Aorta (tissue), 5 donors: ENCODE measurements at regions not wholly inside any gene's neighbourhood (a gene's known extent, or its start where the extent isn't known, plus 50 kb on each side); places are given as distances from the start of the nearest gene placed in this dataset.
A peak's percentile ranks its signal among the peaks of the same experiment; 100 is the strongest.

ENCODE experiments used
- ATAC-seq: fragments of 200-7000 bp; cut with Tn5 transposase; one replicate; pipeline ENCODE4 v1.9.1; 2022; ENCODE audit warnings: moderate library complexity; ENCODE audit not compliant: low FRiP score
- DNase-seq, 2 donors: peaks; one replicate each; pipeline ENCODE4 v3.0.0-alpha.2; 2020
- H3K27ac ChIP-seq, 2 donors: one replicate each; pipeline ENCODE4 v1.5.1; 2013; ENCODE audit warnings: low read length in 2 of 2, mild to moderate bottlenecking in 2 of 2, moderate library complexity in 2 of 2, control low read depth in 1 of 2, inconsistent platforms in 1 of 2, low read depth in 1 of 2
- H3K27me3 ChIP-seq, 2 donors: one replicate each; pipeline ENCODE4 v1.6.1; 2013; ENCODE audit warnings: control low read depth in 1 of 2, low read length in 1 of 2, mild to moderate bottlenecking in 1 of 2, moderate library complexity in 1 of 2; ENCODE audit not compliant: insufficient read depth in 2 of 2, control insufficient read depth in 1 of 2
- H3K36me3 ChIP-seq, 2 donors: one replicate each; pipeline ENCODE4 v1.6.1; 2013; ENCODE audit warnings: control low read depth in 1 of 2, low read length in 1 of 2, mild to moderate bottlenecking in 1 of 2; ENCODE audit not compliant: insufficient read depth in 2 of 2, control insufficient read depth in 1 of 2
- H3K4me1 ChIP-seq, 2 donors: one replicate each; pipeline ENCODE4 v1.6.1; 2013; ENCODE audit warnings: low read length in 2 of 2, control low read depth in 1 of 2, mild to moderate bottlenecking in 1 of 2, moderate library complexity in 1 of 2; ENCODE audit not compliant: insufficient read depth in 2 of 2, control insufficient read depth in 1 of 2
- H3K4me3 ChIP-seq, 2 donors: one replicate each; pipeline ENCODE4 v1.5.1; 2013; ENCODE audit warnings: low read length in 2 of 2, control low read depth in 1 of 2, mild to moderate bottlenecking in 1 of 2
- H3K9me3 ChIP-seq: one replicate; pipeline ENCODE4 v1.6.1; 2013; ENCODE audit warnings: mild to moderate bottlenecking, low read length; ENCODE audit not compliant: control insufficient read depth
- WGBS, 2 donors: extraction: QIAGEN DNeasy Blood & Tissue Kit; methylation state at CpG; one replicate each; pipeline ENCODE4 v1.1.7; 2013; 5-methylcytosine and 5-hydroxymethylcytosine counted together
- intact Hi-C, 2 donors: fragments of 100-400 bp; cut with DNase I; formaldehyde crosslinking; loops; one replicate each; pipeline versions ENCODE4 v1.14.2 to v1.15.0; 2022
- donor health status: healthy with polysubstance abuse.
- donor health status: Bipolar disorder and iron deficiency.
- donor health status: DM: no; HTN: no; CAD: no.
- donor health status: DM: no; HTN: no; CAD: no.
- donor health status: DM: yes; HTN: yes; CAD: no.

DNA sequence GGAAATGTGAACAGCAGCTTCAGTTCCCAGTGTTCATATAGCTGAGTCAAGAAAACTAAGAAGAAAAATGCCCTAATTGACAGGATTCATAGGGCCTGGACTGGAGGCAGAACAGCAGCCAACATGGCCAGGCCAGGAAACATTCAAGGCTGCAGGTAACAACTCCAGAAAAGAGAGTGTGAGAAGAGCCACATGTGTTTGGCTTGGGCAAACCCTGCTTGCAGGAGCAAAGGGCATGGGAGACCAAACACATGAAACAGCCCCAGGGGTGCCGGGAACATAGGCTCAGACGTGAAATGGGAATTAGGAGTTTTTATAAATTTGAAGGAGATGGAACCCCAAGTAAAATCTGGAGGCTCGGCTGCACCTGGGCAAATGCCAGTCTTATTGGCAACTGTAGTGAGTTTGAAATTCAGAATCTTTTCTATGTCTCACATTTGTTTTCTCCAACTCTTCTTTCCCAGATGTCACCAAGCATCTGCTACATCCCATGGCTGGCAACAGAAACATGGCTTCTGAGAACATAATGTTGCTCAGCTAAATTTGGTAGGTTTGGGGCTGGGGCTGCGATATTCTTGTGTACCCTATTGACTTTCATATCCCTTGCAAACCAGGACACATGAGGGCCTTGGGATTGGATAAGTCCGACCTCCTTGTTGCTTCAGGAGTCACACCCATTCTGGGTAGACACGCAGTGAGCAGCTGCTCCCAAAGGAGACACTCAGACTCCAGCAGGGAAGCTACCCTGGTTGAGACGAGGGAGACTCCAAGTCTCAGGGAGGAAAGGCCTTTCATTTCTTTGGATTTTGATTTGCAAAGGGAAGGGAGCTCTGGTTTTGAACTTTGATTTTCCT lies 98.9 kb upstream of the CLSTN2 start:
- Histone ChIP-seq H3K27me3 (peaks cover 0 to 1% of the 10 kb centered on the region in 2 donors), H3K36me3 (no peaks in the 10 kb centered on the region), H3K4me1 (no peaks in the 10 kb centered on the region), H3K27ac (no peak overlapping the region), H3K9me3 (peaks cover 1% of the 10 kb centered on the region), H3K4me3 (no peak overlapping the region)
- ATAC-seq (peak; percentile 42), DNase-seq (no peak)
- WGBS, 2 donors: 73 to 79% methylated on average over 7 of the region's 7 CpGs
- intact Hi-C loops: no loop called here

DNA sequence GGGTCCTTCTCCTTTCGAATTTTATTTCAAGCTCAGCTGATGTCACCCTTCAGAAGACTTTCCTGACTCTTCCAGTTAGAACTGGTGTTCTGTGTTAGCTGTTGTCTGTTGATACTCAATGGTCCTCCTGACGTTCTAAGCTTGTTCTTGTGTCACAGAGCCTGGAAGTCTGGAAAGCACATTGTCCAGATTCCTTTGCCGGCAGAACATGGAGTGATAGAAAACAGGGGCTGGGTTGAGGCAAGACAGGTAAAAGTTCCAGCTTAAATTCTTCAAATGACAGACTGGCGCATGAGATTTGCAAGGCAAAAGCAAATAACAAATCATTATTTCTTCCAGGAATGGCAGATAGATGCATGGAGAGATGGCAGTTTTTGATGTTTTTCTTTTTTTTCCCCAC lies 102.0 kb upstream of the CLSTN2 start:
- Histone ChIP-seq H3K27me3 (peaks cover 0 to 2% of the 10 kb centered on the region in 2 donors), H3K36me3 (no peaks in the 10 kb centered on the region), H3K27ac (no peak overlapping the region), H3K4me3 (no peak overlapping the region), H3K9me3 (peaks cover 1% of the 10 kb centered on the region), H3K4me1 (no peaks in the 10 kb centered on the region)
- DNase-seq: no peak
- WGBS, 2 donors: 56 to 67% methylated on average over 4 of the region's 4 CpGs
- intact Hi-C loops: no loop called here
- ATAC-seq: no peak

DNA sequence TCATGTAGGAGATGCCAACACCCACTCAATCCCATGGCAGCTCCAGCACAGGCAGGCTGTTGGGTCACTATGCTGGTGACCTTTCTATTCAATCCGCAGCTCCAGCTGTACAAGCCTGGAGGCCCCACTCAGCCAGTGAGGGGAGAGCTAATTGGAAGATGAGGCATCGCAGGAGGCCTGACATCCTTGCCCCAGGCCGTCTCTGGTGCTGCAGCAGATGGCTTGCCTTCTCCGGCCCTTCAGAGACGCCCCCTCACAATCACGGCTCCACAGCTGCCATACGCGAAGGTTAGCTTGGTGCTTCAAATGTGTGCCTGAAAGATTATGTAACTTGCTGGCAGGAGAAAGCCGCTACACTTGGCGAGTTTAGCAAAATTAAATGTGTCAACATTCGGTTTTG lies 104.2 kb upstream of the CLSTN2 start:
- Histone ChIP-seq H3K27me3 (peaks cover 0 to 2% of the 10 kb centered on the region in 2 donors), H3K4me1 (no peaks in the 10 kb centered on the region), H3K4me3 (no peak overlapping the region), H3K36me3 (no peaks in the 10 kb centered on the region), H3K27ac (no peak overlapping the region), H3K9me3 (peaks cover 1% of the 10 kb centered on the region)
- 38 to 49% methylated on average over 11 of the region's 11 CpGs for WGBS, 2 donors
- DNase-seq (no peak), ATAC-seq (peak; percentile 27)
- intact Hi-C loops: no loop called here

DNA sequence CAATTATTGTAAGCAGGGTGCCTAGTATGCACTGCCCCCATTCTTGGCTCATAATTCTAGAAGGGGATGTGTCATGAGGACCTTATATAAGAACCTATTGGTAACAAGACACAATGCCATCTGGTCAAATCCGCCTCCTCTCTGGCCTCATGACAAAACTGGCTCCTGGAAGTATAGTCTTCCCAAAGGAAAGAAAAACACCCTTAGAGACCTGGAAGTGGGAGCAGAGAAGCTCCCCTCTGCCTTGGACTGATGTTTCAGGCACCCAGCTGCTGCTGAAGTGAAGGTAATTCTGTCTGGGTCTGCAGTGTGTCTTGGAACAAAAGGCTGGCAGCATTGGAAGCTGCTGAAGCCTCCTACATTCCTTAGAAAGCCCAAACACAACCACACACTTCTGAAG lies 107.2 kb upstream of the CLSTN2 start:
- ATAC-seq (no peak), DNase-seq (no peak)
- 75 to 86% methylated on average over 1 of the region's 1 CpG for WGBS, 2 donors
- Histone ChIP-seq H3K9me3 (peaks cover 3% of the 10 kb centered on the region), H3K27ac (no peak overlapping the region), H3K27me3 (peaks cover 0 to 2% of the 10 kb centered on the region in 2 donors), H3K36me3 (no peaks in the 10 kb centered on the region), H3K4me1 (no peaks in the 10 kb centered on the region), H3K4me3 (no peak overlapping the region)
- intact Hi-C loops: no loop called here

DNA sequence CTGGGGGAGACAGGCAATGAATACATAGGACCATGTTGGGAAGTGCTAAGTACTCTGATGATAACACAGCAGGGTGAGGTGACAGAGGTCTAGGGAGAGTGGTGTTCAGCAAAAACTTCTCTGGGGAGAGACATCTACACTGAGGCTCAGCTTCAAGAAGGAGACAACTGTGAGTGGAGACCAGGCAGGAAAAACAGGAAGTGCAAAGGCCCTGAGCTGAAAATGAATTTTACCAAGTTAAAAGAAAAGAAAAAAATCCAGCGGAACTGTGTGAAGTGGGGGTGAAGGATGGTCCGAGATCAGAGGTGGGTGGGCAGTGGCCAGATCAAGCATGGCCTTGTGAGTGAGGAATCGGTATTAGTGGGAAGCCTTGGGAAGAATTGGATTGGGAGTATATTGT lies 110.1 kb upstream of the CLSTN2 start:
- WGBS, 2 donors: 81 to 87% methylated on average over 3 of the region's 3 CpGs
- Histone ChIP-seq H3K4me3 (no peak overlapping the region), H3K36me3 (no peaks in the 10 kb centered on the region), H3K4me1 (no peaks in the 10 kb centered on the region), H3K27me3 (peaks cover 0 to 2% of the 10 kb centered on the region in 2 donors), H3K27ac (no peak overlapping the region), H3K9me3 (peaks cover 2% of the 10 kb centered on the region)
- intact Hi-C loops: no loop called here
- no peak for ATAC-seq
- no peak for DNase-seq

DNA sequence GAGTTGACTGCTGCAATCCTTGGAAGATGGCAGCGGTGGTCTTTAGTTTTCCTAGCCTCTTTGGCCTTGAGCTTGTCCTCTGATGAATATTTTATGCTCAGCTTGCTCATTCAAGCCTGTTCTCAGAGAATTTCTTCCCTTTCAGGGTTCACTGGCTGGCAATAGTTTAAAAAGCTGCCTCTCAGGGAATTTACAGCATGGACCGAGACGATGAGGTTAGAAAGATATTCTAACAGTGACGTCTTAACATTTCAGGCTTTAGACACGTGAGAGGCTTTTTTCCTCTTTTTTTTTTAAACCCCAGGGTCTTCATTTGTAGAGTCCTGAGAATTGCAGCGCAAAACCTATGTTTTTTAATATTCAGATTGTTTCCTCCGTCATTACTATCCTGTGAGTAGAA lies 120.3 kb upstream of the CLSTN2 start:
- H3K4me1 ChIP-seq: no peaks in the 10 kb centered on the region
- H3K4me3 ChIP-seq: no peak overlapping the region
- no peak overlapping the region for H3K27ac ChIP-seq
- no peak for DNase-seq
- intact Hi-C loops: no loop called here
- no peak for ATAC-seq
- H3K27me3 ChIP-seq: no peaks in the 10 kb centered on the region
- H3K36me3 ChIP-seq: no peaks in the 10 kb centered on the region
- 70 to 79% methylated on average over 7 of the region's 7 CpGs for whole genome bisulfite sequencing, 2 donors
- H3K9me3 ChIP-seq: no peaks in the 10 kb centered on the region

DNA sequence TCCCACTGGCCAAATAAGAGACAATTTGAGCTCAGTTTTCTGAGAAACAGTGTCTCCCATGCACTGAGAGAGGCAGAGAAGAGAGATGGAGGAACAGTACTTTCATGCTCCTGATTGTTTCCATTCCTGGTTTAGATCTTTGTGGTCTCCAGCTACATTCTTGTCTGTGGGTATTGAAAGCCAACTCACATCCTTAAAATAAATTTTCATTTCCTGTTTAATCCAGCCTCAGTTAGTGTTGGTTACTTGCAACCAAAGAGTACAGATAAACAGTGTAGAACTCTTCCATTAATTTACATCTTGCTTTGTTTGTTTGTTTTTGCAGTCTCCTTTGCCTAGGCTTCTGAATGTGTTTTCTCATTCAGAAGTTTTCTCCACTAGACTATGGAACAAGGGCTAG lies 123.7 kb upstream of the CLSTN2 start:
- H3K27ac ChIP-seq: no peak overlapping the region
- H3K4me1 ChIP-seq: no peaks in the 10 kb centered on the region
- no peaks in the 10 kb centered on the region for H3K27me3 ChIP-seq
- intact Hi-C loops: no loop called here
- no peak for DNase-seq
- H3K4me3 ChIP-seq: no peak overlapping the region
- no peaks in the 10 kb centered on the region for H3K36me3 ChIP-seq
- no peak for ATAC-seq
- no peaks in the 10 kb centered on the region for H3K9me3 ChIP-seq

DNA sequence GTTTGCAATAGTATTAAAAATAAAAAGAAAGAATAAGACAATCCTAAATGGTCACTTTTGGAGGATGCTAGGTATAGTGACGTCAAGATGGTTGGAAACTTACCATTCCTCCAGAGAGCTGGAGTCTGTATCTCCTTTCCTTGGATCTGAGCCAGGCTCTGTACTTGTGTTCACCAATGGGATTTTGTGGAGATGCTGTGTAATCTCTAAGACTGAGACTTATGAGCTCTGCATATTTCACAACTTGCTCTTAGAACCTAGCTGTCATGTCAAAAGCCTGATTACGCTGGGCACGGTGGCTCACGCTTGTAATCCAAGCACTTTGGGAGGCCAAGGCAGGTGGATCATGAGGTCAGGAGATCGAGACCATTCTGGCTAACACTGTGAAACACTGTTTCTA lies 126.8 kb upstream of the CLSTN2 start:
- intact Hi-C loops: no loop called here
- ATAC-seq (no peak), DNase-seq (no peak)
- no peaks in the 10 kb centered on the region for H3K4me1 ChIP-seq
- WGBS, 2 donors: 75 to 81% methylated on average over 5 of the region's 5 CpGs
- H3K27ac ChIP-seq: no peak overlapping the region
- no peaks in the 10 kb centered on the region for H3K36me3 ChIP-seq
- no peak overlapping the region for H3K4me3 ChIP-seq
- H3K9me3 ChIP-seq: no peaks in the 10 kb centered on the region
- H3K27me3 ChIP-seq: no peaks in the 10 kb centered on the region

DNA sequence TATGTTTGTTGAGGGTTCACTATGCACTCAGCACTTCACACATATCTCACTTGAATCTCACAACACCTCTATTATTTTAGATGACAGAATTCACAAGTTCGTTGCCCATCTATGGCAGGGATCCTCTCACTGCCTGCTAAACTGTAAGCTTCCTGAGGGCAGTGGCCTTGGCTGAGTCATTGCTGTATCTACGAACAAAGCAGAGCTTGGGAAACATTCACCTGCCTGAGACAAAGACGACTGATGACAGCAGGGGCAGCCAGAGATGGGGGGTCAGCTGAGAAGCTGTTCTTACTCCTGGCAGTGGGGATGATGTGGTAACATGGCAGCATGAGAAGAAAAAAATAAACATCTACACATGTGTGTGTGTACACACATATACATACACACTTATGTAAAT lies 125.5 kb upstream of the NMNAT3 start:
- Histone ChIP-seq H3K36me3 (no peaks in the 10 kb centered on the region), H3K27me3 (no peaks in the 10 kb centered on the region), H3K27ac (no peak overlapping the region), H3K9me3 (no peaks in the 10 kb centered on the region), H3K4me3 (no peak overlapping the region), H3K4me1 (no peaks in the 10 kb centered on the region)
- intact Hi-C loops: no loop called here
- DNase-seq: no peak
- ATAC-seq: no peak
- WGBS, 2 donors: 71 to 73% methylated on average over 3 of the region's 3 CpGs
